Gastrocnemius medialis (tissue), 4 donors: ENCODE measurements at regions not wholly inside any gene's neighbourhood (a gene's known extent, or its start where the extent isn't known, plus 50 kb on each side); places are given as distances from the start of the nearest gene placed in this dataset.

Experiments
- POLR2A ChIP-seq, 2 donors: fragments of 450-650 bp; IDR thresholded peaks; one replicate each; pipeline ENCODE4 v1.6.1; 2017; ENCODE audit warnings: antibody characterized with exemption in 2 of 2, mild to moderate bottlenecking in 2 of 2, moderate library complexity in 2 of 2
- TF ChIP-seq, protein P1 (sequence below), 5 experiments: fragments of 450-650 bp in 3 of 5; fragments of 200-600 bp in 2 of 5; sonication (generic) in 2 of 5; IDR thresholded peaks in 4 of 5; conservative IDR thresholded peaks in 1 of 5; 1 replicate in 4 of 5; 2 replicates in 1 of 5; pipeline ENCODE4 v1.5.1; 2016 to 2019; ENCODE audit warnings: antibody characterized with exemption in 5 of 5, mild to moderate bottlenecking in 3 of 5, moderate library complexity in 3 of 5

DNA sequence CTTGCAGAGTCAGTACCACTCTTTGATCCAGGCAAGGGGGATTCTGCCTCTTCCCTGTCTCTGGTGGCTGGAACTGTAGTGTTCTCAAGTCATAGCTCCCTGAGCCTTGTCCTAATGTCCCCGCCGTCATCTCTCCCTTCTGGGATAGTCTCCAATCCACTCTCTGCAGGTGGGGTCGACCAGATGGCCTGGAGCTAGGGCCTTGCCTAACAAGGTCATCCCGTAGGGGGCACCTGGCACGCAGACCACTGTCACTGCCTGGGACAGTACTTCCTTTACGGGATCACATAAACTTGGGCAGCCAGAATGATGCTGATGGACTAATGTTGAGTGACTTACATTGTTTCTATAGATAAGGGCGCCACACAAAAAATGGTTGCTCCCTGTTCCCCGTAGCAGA, 118.9 kb upstream of the SLC22A23 start:
- TF ChIP-seq, protein P1, sequence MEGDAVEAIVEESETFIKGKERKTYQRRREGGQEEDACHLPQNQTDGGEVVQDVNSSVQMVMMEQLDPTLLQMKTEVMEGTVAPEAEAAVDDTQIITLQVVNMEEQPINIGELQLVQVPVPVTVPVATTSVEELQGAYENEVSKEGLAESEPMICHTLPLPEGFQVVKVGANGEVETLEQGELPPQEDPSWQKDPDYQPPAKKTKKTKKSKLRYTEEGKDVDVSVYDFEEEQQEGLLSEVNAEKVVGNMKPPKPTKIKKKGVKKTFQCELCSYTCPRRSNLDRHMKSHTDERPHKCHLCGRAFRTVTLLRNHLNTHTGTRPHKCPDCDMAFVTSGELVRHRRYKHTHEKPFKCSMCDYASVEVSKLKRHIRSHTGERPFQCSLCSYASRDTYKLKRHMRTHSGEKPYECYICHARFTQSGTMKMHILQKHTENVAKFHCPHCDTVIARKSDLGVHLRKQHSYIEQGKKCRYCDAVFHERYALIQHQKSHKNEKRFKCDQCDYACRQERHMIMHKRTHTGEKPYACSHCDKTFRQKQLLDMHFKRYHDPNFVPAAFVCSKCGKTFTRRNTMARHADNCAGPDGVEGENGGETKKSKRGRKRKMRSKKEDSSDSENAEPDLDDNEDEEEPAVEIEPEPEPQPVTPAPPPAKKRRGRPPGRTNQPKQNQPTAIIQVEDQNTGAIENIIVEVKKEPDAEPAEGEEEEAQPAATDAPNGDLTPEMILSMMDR (IDR thresholded peaks at IDR 0.05 in 4 of 5, conservative IDR thresholded peaks at IDR 0.05 in 1 of 5) = no peak
- no peak for TF ChIP-seq POLR2A (IDR thresholded peaks at IDR 0.05)
